ENCODE measurements at regions not wholly inside any gene's neighbourhood (a gene's known extent, or its start where the extent isn't known, plus 50 kb on each side); places are given as distances from the start of the nearest gene placed in this dataset.

DNA sequence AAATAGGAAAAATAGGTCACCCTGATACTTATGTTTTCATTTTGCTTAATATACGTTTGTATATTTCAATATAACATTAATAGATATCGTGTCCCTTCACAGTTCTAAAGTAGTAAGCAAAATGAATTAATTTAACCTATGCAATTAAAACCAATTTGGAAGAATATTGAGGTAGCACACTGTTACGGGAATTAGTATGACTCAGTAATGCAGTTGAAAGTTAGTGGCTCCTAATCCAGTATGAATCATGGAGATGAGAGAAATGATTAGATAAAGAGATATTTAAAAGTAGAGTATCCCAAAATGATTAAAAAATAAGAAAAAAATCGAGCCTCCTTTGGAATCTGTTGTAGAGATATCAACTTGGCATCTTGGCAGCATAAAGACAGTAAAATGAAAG, 177.0 kb upstream of the SLITRK6 start:
- Histone ChIP-seq H3K27me3 (ENCODE audit: control insufficient read depth, insufficient read depth, low read length) (no peaks in the 10 kb centered on the region), H3K36me3 (ENCODE audit: control insufficient read depth, insufficient read depth, low read length) (no peaks in the 10 kb centered on the region), H3K4me3 (ENCODE audit: low read depth, low read length) (no peak overlapping the region)
- DNase-seq (ENCODE audit: low read depth) = no peak
- CTCF ChIA-PET = no interaction called here
- POLR2A ChIA-PET = no interaction called here
- TF ChIP-seq, protein P1, sequence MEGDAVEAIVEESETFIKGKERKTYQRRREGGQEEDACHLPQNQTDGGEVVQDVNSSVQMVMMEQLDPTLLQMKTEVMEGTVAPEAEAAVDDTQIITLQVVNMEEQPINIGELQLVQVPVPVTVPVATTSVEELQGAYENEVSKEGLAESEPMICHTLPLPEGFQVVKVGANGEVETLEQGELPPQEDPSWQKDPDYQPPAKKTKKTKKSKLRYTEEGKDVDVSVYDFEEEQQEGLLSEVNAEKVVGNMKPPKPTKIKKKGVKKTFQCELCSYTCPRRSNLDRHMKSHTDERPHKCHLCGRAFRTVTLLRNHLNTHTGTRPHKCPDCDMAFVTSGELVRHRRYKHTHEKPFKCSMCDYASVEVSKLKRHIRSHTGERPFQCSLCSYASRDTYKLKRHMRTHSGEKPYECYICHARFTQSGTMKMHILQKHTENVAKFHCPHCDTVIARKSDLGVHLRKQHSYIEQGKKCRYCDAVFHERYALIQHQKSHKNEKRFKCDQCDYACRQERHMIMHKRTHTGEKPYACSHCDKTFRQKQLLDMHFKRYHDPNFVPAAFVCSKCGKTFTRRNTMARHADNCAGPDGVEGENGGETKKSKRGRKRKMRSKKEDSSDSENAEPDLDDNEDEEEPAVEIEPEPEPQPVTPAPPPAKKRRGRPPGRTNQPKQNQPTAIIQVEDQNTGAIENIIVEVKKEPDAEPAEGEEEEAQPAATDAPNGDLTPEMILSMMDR (IDR thresholded peaks at IDR 0.05; ENCODE audit: insufficient read depth, low read depth, low read length) = no peak

DNA sequence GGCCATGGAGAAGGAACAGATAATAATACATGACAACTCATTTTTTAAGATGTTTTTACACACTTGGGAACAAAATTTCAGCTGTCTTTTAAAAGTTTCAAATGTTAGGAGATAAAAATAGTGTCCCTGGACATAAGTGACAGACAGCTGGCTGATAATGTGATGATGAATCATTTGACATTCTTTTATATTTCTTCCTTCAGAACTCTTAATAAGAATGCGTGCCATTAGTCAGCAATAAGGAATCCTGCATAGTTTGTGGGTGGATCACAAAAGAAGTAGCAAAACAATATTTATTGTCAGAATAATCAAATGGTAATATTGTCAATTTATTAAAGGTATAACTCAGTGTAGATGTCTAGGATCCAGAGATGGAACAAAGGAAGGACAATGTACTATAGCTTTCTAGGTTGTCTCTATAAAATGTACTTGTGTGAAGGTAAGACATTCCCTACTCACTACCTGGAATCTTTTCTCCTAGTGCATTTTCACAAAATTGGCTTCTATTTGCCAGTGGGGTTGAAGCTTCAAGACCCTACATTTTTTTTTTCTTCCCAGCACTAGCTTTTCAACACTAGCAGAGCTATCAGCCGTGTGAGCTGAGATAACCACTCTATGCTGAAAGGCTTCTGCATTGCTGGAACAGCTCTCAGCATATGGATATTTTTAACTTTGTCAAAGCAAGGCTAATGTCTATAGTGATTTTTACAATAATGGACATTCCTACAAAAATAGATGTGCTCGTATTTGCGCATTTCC, 175.6 kb upstream of the SLITRK6 start:
- Histone ChIP-seq H3K4me3 (ENCODE audit: low read depth, low read length) (no peak overlapping the region), H3K36me3 (ENCODE audit: control insufficient read depth, insufficient read depth, low read length) (no peaks in the 10 kb centered on the region), H3K27me3 (ENCODE audit: control insufficient read depth, insufficient read depth, low read length) (no peaks in the 10 kb centered on the region)
- TF ChIP-seq, protein P1 (IDR thresholded peaks at IDR 0.05; ENCODE audit: insufficient read depth, low read depth, low read length) = no peak
- POLR2A ChIA-PET = no interaction called here
- DNase-seq (ENCODE audit: low read depth) = no peak
- CTCF ChIA-PET = no interaction called here

- ChIA-PET CTCF (interaction anchor here (0.6 kb wide), 1 partner anchor 19 kb away, joined by 3 read pairs; no protein-coding TSS in a partner anchor), POLR2A (no interaction called here)
- TF ChIP-seq, protein P1 (IDR thresholded peaks at IDR 0.05; ENCODE audit: insufficient read depth, low read depth, low read length) = no peak
- DNase-seq (ENCODE audit: low read depth) = no peak
- Histone ChIP-seq H3K36me3 (ENCODE audit: control insufficient read depth, insufficient read depth, low read length) (no peaks in the 10 kb centered on the region), H3K27me3 (ENCODE audit: control insufficient read depth, insufficient read depth, low read length) (no peaks in the 10 kb centered on the region), H3K4me3 (ENCODE audit: low read depth, low read length) (no peak overlapping the region)
These were observed 171.5 kb upstream of the SLITRK6 start for GRCh38 chr13:85970727-85971126.

DNA sequence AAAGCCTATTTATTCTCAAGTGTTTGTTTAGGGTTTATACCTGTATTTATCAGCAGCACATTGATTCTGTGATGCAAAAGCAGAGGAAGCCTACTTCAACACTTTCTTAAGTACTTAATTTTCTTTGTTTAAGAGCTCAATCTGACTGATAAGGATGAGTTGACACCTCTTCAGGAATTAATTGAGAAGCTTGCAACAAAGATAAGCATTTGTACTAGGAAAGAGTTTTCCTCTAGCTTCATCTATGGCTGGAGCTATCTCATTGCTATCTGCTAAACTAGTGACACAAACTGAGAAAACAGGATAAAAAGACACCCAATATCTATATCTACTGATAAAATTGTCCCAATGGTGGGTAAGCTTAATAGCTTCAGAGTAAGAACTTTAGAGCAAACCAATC, 170.1 kb upstream of the SLITRK6 start:
- ChIA-PET POLR2A (no interaction called here), CTCF (no interaction called here)
- DNase-seq (ENCODE audit: low read depth) = no peak

GRCh38 chr13:85935868-85936467, 136.7 kb upstream of the SLITRK6 start:
- TF ChIP-seq, protein P1 (IDR thresholded peaks at IDR 0.05; ENCODE audit: insufficient read depth, low read depth, low read length) = no peak
- H3K27me3 ChIP-seq (ENCODE audit: control insufficient read depth, insufficient read depth, low read length) = no peaks in the 10 kb centered on the region
- no peak overlapping the region for H3K4me3 ChIP-seq (ENCODE audit: low read depth, low read length)
- DNase-seq (ENCODE audit: low read depth) = no peak
- no peaks in the 10 kb centered on the region for H3K36me3 ChIP-seq (ENCODE audit: control insufficient read depth, insufficient read depth, low read length)
- CTCF ChIA-PET = no interaction called here
- POLR2A ChIA-PET = no interaction called here

More for the DNA sequence above, 170.1 kb upstream of the SLITRK6 start:
- Histone ChIP-seq H3K4me3 (ENCODE audit: low read depth, low read length) (no peak overlapping the region), H3K27me3 (ENCODE audit: control insufficient read depth, insufficient read depth, low read length) (no peaks in the 10 kb centered on the region), H3K36me3 (ENCODE audit: control insufficient read depth, insufficient read depth, low read length) (no peaks in the 10 kb centered on the region)
- TF ChIP-seq, protein P1 (IDR thresholded peaks at IDR 0.05; ENCODE audit: insufficient read depth, low read depth, low read length) = no peak

All from BJ (cell line).